ENCODE measurements at regions not wholly inside any gene's neighbourhood (a gene's known extent, or its start where the extent isn't known, plus 50 kb on each side); places are given as distances from the start of the nearest gene placed in this dataset.

GRCh38 chr6:23154159-23154558 is 584.8 kb downstream of the HDGFL1 start:
- DNase-seq, result no peak
- no peak overlapping the region for H3K4me3 Mint-ChIP-seq
- H3K4me1 ChIP-seq (ENCODE audit: insufficient read depth, low read length), result no peaks in the 10 kb centered on the region
- H2BK120ac ChIP-seq (ENCODE audit: low read depth, low read length, poor library complexity, severe bottlenecking), result no peak overlapping the region
- no peak overlapping the region for H3K18ac ChIP-seq (ENCODE audit: insufficient read length, low read depth, low read length)
- no peak overlapping the region for H3K9ac ChIP-seq (ENCODE audit: extremely low read depth, insufficient read length, low read length)
- H3K27ac ChIP-seq (ENCODE audit: insufficient read length, low read depth, low read length), result no peak overlapping the region
- H3K4me1 Mint-ChIP-seq, result no peaks in the 10 kb centered on the region
- no peaks in the 10 kb centered on the region for H4K20me1 ChIP-seq (ENCODE audit: control insufficient read depth, insufficient read depth, insufficient read length)
- H4K8ac ChIP-seq (replicated peaks; ENCODE audit: insufficient read length, low read depth, low read length), result no peak overlapping the region
- no peak overlapping the region for H4K91ac ChIP-seq (ENCODE audit: insufficient read length, low read depth, low read length)
- H3K9me3 ChIP-seq (ENCODE audit: control insufficient read depth, low read depth, low read length), result peaks cover 4% of the 10 kb centered on the region
- no peak overlapping the region for H3T11ph ChIP-seq (ENCODE audit: low read length)
- no peaks in the 10 kb centered on the region for H3K23me2 ChIP-seq (ENCODE audit: insufficient read length, low read depth, low read length, poor library complexity, severe bottlenecking)
- H4K5ac ChIP-seq (ENCODE audit: insufficient read length, low read depth, low read length), result no peak overlapping the region
- no peak overlapping the region for H3K56ac ChIP-seq (ENCODE audit: insufficient read length, low read depth, low read length)
- no peak overlapping the region for H2BK12ac ChIP-seq (ENCODE audit: insufficient read length, low read depth, low read length)
- no peaks in the 10 kb centered on the region for H3K79me1 ChIP-seq (ENCODE audit: insufficient read depth, low read depth, low read length, poor library complexity, severe bottlenecking)
- TF ChIP-seq, protein P1, sequence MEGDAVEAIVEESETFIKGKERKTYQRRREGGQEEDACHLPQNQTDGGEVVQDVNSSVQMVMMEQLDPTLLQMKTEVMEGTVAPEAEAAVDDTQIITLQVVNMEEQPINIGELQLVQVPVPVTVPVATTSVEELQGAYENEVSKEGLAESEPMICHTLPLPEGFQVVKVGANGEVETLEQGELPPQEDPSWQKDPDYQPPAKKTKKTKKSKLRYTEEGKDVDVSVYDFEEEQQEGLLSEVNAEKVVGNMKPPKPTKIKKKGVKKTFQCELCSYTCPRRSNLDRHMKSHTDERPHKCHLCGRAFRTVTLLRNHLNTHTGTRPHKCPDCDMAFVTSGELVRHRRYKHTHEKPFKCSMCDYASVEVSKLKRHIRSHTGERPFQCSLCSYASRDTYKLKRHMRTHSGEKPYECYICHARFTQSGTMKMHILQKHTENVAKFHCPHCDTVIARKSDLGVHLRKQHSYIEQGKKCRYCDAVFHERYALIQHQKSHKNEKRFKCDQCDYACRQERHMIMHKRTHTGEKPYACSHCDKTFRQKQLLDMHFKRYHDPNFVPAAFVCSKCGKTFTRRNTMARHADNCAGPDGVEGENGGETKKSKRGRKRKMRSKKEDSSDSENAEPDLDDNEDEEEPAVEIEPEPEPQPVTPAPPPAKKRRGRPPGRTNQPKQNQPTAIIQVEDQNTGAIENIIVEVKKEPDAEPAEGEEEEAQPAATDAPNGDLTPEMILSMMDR (conservative IDR thresholded peaks at IDR 0.05), result no peak
- no peaks in the 10 kb centered on the region for H3K27me3 Mint-ChIP-seq (ENCODE audit: low read depth)
- H3K14ac ChIP-seq (ENCODE audit: insufficient read depth, low read length), result no peak overlapping the region
- H3K79me2 ChIP-seq (ENCODE audit: insufficient read depth, low read length), result no peaks in the 10 kb centered on the region
- H3K27ac Mint-ChIP-seq, result no peak overlapping the region
- no peak overlapping the region for H2BK15ac ChIP-seq (ENCODE audit: low read depth, low read length)
- no peaks in the 10 kb centered on the region for H3K27me3 ChIP-seq (ENCODE audit: insufficient read depth, low read length)
- no peak overlapping the region for H2AFZ ChIP-seq (ENCODE audit: low read length)
- H2BK20ac ChIP-seq (ENCODE audit: low read depth, low read length, poor library complexity, severe bottlenecking), result no peak overlapping the region
- H3K4ac ChIP-seq (ENCODE audit: low read depth, low read length), result no peak overlapping the region
- H2BK5ac ChIP-seq (ENCODE audit: insufficient read length, low read length), result no peak overlapping the region
- peaks cover 2 to 7% (median 2%) of the 10 kb centered on the region in 3 experiments; a peak in 6 of 7 replicates for H3K36me3 Mint-ChIP-seq (ENCODE audit: insufficient read depth in 1 of 3, low read depth in 3 of 3)
- H3K23ac ChIP-seq (ENCODE audit: insufficient read length, low read depth, low read length), result no peak overlapping the region
- H3K4me2 ChIP-seq (ENCODE audit: insufficient read depth, insufficient read length, low read length), result no peak overlapping the region
- no peak overlapping the region for H2AK5ac ChIP-seq (ENCODE audit: insufficient read length, low read length)
- peaks cover 6 to 10% of the 10 kb centered on the region in 2 experiments for H3K9me3 Mint-ChIP-seq
